Stomach (tissue), 8 donors: ENCODE measurements at regions not wholly inside any gene's neighbourhood (a gene's known extent, or its start where the extent isn't known, plus 50 kb on each side); places are given as distances from the start of the nearest gene placed in this dataset.

Source experiments
- DNase-seq, 2 donors: peaks; one replicate each; pipeline versions ENCODE4 v3.0.0 to v3.0.0-alpha.2; 2013 to 2019
- H3K27ac ChIP-seq, 5 donors: fragments of 200-600 bp in 4 of 5; sonication (generic) in 4 of 5; one replicate each; pipeline ENCODE4 v1.5.1; 2013 to 2019; ENCODE audit warnings: mild to moderate bottlenecking in 1 of 5, moderate library complexity in 1 of 5
- H3K27me3 ChIP-seq, 3 donors: fragments of 200-600 bp; sonication (generic); one replicate each; pipeline ENCODE4 v1.5.1; 2017 to 2019; ENCODE audit warnings: mixed run types in 1 of 3
- H3K36me3 ChIP-seq, 4 donors: fragments of 200-600 bp; sonication (generic); 1 replicate in 3 of 4; 2 replicates in 1 of 4; pipeline ENCODE4 v1.5.1; 2016 to 2019
- H3K4me1 ChIP-seq, 4 donors: fragments of 200-600 bp; sonication (generic); one replicate each; pipeline ENCODE4 v1.5.1; 2016 to 2019
- H3K4me3 ChIP-seq, 4 donors: fragments of 200-600 bp; sonication (generic) in 3 of 4; one replicate each; pipeline ENCODE4 v1.5.1; 2016 to 2019; ENCODE audit warnings: mild to moderate bottlenecking in 1 of 4
- H3K9me3 ChIP-seq, 4 donors: fragments of 200-600 bp; sonication (generic); one replicate each; pipeline ENCODE4 v1.5.1; 2016 to 2019
- EP300 ChIP-seq: sonication (generic); formaldehyde crosslinking; IDR thresholded peaks from one replicate; pipeline ENCODE4 v1.6.1; 2017; ENCODE audit warnings: antibody characterized with exemption
- POLR2A ChIP-seq, 4 donors: fragments of 450-650 bp; IDR thresholded peaks; one replicate each; pipeline ENCODE4 v1.6.1; 2016; ENCODE audit warnings: antibody characterized with exemption in 4 of 4, control low read depth in 2 of 4, mild to moderate bottlenecking in 1 of 4, moderate library complexity in 1 of 4
- POLR2AphosphoS5 ChIP-seq, 3 donors: sonication (generic); formaldehyde crosslinking; IDR thresholded peaks; one replicate each; pipeline ENCODE4 v1.6.1; 2016; ENCODE audit warnings: antibody characterized with exemption in 3 of 3
- WGBS, 5 donors: extraction: QIAGEN DNeasy Blood & Tissue Kit in 3 of 5; methylation state at CpG; one replicate each; pipeline versions ENCODE4 v1.1.5 to v1.1.7; 2013 to 2018; 5-methylcytosine and 5-hydroxymethylcytosine counted together
- intact Hi-C: fragments of 100-400 bp; cut with DNase I; formaldehyde crosslinking; loops from one replicate; pipeline ENCODE4 v1.15.1; 2023; ENCODE audit warnings: low total_unique reads
- TF ChIP-seq, protein P1 (sequence below), 7 experiments: fragments of 450-650 bp in 4 of 7; fragments of 200-600 bp in 3 of 7; sonication (generic) in 3 of 7; IDR thresholded peaks; one replicate each; pipeline ENCODE4 v1.5.1; 2016 to 2019; ENCODE audit warnings: antibody characterized with exemption in 7 of 7, control low read depth in 2 of 7, mild to moderate bottlenecking in 1 of 7
- donor health status: healthy with polysubstance abuse.
- donor health status: Bipolar disorder and iron deficiency.
- donor health status: healthy.

DNA sequence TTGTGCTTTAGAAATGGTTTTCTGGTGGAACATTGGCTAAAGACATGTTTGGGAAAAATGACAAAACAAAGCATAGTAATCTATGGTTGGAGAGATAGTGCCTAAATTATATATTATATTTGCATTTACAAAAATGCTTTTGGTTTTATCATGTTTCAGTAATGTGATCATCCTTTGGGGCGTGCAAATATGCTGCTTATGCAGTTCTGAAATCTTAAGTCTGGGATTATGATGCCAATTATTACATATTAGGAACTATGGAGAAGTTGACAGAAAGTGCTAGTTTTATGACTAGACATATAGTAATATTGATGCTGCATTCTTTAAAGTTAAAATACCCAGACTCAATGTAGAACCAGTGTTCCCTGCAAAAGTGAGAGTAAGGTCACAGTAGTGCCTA, 655.0 kb downstream of the METTL15 start:
- Histone ChIP-seq H3K27ac (no peak overlapping the region), H3K4me3 (no peak overlapping the region), H3K36me3 (no peaks in the 10 kb centered on the region), H3K4me1 (peaks cover 0 to 6% (median 2%) of the 10 kb centered on the region in 4 donors), H3K9me3 (no peaks in the 10 kb centered on the region), H3K27me3 (no peaks in the 10 kb centered on the region)
- 67 to 93% (median 87%) methylated on average over 1 of the region's 1 CpG for WGBS, 5 donors
- no peak for TF ChIP-seq POLR2AphosphoS5 (IDR thresholded peaks at IDR 0.05)
- TF ChIP-seq, protein P1, sequence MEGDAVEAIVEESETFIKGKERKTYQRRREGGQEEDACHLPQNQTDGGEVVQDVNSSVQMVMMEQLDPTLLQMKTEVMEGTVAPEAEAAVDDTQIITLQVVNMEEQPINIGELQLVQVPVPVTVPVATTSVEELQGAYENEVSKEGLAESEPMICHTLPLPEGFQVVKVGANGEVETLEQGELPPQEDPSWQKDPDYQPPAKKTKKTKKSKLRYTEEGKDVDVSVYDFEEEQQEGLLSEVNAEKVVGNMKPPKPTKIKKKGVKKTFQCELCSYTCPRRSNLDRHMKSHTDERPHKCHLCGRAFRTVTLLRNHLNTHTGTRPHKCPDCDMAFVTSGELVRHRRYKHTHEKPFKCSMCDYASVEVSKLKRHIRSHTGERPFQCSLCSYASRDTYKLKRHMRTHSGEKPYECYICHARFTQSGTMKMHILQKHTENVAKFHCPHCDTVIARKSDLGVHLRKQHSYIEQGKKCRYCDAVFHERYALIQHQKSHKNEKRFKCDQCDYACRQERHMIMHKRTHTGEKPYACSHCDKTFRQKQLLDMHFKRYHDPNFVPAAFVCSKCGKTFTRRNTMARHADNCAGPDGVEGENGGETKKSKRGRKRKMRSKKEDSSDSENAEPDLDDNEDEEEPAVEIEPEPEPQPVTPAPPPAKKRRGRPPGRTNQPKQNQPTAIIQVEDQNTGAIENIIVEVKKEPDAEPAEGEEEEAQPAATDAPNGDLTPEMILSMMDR (IDR thresholded peaks at IDR 0.05), result no peak
- TF ChIP-seq POLR2A (IDR thresholded peaks at IDR 0.05), result no peak
- no peak for TF ChIP-seq EP300
- DNase-seq, result no peak
- intact Hi-C loops, result no loop called here

DNA sequence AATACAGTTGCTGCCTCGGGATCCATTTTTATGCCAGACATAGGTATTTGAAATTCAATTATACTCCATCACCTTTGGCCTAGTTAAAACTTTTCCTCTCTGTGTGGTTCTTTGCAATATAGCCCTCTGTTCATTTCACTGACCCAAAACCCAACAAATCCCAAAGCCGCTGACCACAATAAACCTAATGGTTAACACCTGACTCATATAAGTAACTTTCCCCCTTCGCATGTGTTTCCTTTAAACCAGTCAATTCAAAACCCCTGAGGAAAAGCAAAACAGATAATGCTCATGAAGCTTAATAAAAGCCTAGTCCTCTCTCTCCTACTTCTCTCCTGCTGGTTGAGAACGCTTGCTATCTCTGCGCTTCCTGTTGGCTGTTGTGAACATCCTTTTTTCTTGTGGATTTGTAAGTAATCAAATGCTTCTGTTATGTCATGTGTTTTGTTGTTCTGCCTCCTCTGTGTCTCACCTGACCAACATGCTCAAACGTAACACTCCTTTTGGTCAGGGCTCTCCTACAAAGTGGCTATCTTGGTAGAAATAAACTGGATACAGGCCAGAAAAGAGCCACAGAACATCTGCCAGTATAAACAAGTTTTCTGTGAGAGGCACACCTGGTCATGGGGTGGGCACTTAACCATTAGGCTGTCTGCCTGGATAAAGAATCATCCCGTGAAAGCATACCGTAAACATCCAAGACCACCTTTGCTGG, 652.6 kb downstream of the METTL15 start:
- TF ChIP-seq POLR2A (IDR thresholded peaks at IDR 0.05) (no peak), EP300 (no peak), POLR2AphosphoS5 (IDR thresholded peaks at IDR 0.05) (no peak)
- TF ChIP-seq, protein P1 (IDR thresholded peaks at IDR 0.05), result no peak
- peaks cover 0 to 17% (median 5%) of the 10 kb centered on the region in 4 donors for H3K4me1 ChIP-seq
- DNase-seq, result no peak
- H3K4me3 ChIP-seq, result no peak overlapping the region
- 80 to 86% (median 81%) methylated on average over 8 of the region's 8 CpGs for WGBS, 5 donors
- no peaks in the 10 kb centered on the region for H3K27me3 ChIP-seq
- no peaks in the 10 kb centered on the region for H3K9me3 ChIP-seq
- intact Hi-C loops, result no loop called here
- no peak overlapping the region for H3K27ac ChIP-seq
- H3K36me3 ChIP-seq, result no peaks in the 10 kb centered on the region

DNA sequence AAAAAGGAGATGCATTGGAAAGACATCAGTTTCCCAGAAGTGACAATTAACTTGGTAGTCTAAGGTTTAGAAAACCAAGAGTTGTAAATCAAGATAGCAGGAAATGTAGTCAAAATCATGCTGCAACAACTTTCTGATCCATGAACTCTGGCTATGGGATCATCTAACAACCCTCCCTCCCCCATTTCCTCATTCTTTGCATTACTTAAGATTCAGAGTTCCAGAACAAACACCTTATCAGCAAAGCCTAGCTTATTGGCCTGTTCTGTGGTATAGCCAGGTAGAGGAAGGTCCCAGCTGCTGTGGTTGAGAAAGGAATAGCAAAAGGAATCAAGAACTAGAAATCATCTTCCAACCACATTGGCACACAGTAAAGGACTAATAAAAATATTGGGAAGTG, 651.1 kb downstream of the METTL15 start:
- peaks cover 0 to 17% (median 5%) of the 10 kb centered on the region in 4 donors for H3K4me1 ChIP-seq
- peak; percentile 27 to 39 for DNase-seq
- no peak overlapping the region for H3K27ac ChIP-seq
- no peak overlapping the region for H3K4me3 ChIP-seq
- H3K9me3 ChIP-seq, result no peaks in the 10 kb centered on the region
- H3K27me3 ChIP-seq, result no peaks in the 10 kb centered on the region
- TF ChIP-seq POLR2AphosphoS5 (IDR thresholded peaks at IDR 0.05) (peak in 2 of 3 donors; percentile 49 to 53), POLR2A (IDR thresholded peaks at IDR 0.05) (no peak)
- TF ChIP-seq, protein P1 (IDR thresholded peaks at IDR 0.05), result peak in 2 of 7 experiments; percentile 11 to 13
- intact Hi-C loops, result no loop called here
- no peaks in the 10 kb centered on the region for H3K36me3 ChIP-seq

DNA sequence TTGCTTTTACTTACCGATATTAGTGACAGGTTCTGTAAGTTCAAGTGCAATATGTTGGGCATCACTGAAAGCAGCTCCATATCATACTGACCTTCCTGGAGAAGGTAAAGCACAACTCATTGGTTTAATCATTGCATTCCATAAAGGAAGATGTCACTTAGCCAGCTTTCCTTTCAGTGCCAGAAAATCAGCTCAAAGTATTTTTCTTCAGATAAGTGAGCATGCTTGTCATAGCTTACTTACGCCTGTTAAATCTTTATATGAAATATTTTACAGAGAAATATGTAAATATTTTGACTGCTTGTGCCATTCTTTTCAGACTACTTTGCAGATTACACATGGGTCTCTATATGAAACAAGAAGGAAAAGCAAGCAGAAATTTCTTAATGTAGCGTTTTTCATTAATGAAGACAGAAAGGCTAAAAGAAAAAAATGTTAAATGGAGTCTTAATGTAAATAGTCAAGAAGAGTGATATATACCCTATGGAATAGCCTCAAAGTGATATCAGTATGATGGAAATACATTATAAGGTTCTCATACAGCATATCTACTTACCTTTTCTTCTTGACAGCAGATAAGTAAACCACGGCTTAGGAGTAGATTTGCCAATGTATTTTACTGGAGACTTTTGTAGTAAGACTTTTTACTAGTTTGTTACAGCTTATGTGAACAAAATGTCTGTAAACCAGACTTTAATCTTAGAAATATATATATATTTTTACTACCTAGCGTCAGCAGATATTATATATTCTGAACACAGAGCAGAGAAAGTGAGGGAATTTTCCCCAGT, 649.7 kb downstream of the METTL15 start:
- Histone ChIP-seq H3K9me3 (no peaks in the 10 kb centered on the region), H3K27me3 (no peaks in the 10 kb centered on the region), H3K36me3 (no peaks in the 10 kb centered on the region), H3K4me1 (peaks cover 0 to 17% (median 5%) of the 10 kb centered on the region in 4 donors), H3K4me3 (no peak overlapping the region), H3K27ac (no peak overlapping the region)
- TF ChIP-seq EP300, result no peak
- no peak for TF ChIP-seq POLR2AphosphoS5 (IDR thresholded peaks at IDR 0.05)
- TF ChIP-seq POLR2A (IDR thresholded peaks at IDR 0.05), result no peak
- TF ChIP-seq, protein P1 (IDR thresholded peaks at IDR 0.05), result no peak
- DNase-seq, result no peak
- intact Hi-C loops, result no loop called here
- WGBS, 5 donors, result 48 to 64% (median 54%) methylated on average over 5 of the region's 5 CpGs
